GM20000 (cell line): ENCODE measurements at regions not wholly inside any gene's neighbourhood (a gene's known extent, or its start where the extent isn't known, plus 50 kb on each side); places are given as distances from the start of the nearest gene placed in this dataset.

Experiments used
- DNase-seq: peaks from one replicate; pipeline ENCODE4 v3.0.0; 2012; ENCODE audit warnings: low spot score
- TF ChIP-seq, protein P1 (sequence below): IDR thresholded peaks from 2 replicates; pipeline ENCODE4 v1.5.1; 2012; ENCODE audit warnings: mild to moderate bottlenecking, control low read depth; ENCODE audit errors: extremely low read depth, missing control alignments

GRCh38 chr12:4214877-4215228, 58.7 kb upstream of the CCND2 start:
- TF ChIP-seq, protein P1, sequence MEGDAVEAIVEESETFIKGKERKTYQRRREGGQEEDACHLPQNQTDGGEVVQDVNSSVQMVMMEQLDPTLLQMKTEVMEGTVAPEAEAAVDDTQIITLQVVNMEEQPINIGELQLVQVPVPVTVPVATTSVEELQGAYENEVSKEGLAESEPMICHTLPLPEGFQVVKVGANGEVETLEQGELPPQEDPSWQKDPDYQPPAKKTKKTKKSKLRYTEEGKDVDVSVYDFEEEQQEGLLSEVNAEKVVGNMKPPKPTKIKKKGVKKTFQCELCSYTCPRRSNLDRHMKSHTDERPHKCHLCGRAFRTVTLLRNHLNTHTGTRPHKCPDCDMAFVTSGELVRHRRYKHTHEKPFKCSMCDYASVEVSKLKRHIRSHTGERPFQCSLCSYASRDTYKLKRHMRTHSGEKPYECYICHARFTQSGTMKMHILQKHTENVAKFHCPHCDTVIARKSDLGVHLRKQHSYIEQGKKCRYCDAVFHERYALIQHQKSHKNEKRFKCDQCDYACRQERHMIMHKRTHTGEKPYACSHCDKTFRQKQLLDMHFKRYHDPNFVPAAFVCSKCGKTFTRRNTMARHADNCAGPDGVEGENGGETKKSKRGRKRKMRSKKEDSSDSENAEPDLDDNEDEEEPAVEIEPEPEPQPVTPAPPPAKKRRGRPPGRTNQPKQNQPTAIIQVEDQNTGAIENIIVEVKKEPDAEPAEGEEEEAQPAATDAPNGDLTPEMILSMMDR = no peak

GRCh38 chr12:4213471-4213870, 60.1 kb upstream of the CCND2 start:
- TF ChIP-seq, protein P1 = no peak
- DNase-seq = no peak

More at GRCh38 chr12:4214877-4215228, 58.7 kb upstream of the CCND2 start:
- DNase-seq = no peak

DNA sequence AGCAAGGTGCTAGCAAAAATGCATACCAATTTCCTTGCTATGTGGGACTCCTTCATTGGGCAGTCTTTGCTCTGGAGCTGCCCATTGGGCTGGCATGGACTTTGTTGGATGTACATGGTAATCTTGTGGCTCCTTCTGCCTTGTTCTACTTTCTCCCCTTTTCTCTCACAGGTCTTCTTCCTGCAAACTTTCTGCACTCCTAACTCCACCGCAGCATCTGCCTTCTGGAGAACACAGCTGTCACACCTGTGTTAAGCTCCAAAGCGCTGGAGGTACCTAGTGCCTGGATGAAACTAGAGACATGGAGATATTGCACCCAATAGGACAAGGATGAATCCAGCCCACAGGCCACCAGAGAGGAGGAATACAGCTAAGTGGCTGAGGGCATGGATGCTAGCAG, 60.7 kb upstream of the CCND2 start:
- no peak for DNase-seq
- TF ChIP-seq, protein P1 = no peak

- DNase-seq = no peak
- TF ChIP-seq, protein P1 = no peak
Measured at GRCh38 chr12:4211372-4211771, 62.2 kb upstream of the CCND2 start.

DNA sequence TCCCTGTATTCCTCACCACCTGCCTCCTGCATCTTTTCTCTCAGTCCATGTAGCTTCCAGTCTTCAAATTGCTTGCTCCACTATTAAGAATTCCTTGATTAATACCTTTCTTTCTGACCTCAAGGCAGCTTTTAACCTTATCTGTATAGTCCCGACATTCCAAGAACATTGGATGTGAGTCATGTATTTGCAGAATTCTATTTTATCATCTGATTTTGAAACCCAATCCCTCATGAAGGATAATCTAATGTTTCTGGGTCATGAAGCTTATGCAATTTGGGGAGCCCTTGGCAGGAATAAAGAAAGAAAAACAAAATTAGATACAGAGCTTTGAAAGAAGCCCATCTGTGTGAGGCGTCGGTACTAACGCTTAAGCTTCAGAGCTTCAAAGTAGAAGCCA, 63.4 kb upstream of the CCND2 start:
- TF ChIP-seq, protein P1 = no peak
- no peak for DNase-seq

GRCh38 chr12:4206470-4206869, 67.1 kb upstream of the CCND2 start:
- TF ChIP-seq, protein P1 = no peak
- DNase-seq = no peak

DNA sequence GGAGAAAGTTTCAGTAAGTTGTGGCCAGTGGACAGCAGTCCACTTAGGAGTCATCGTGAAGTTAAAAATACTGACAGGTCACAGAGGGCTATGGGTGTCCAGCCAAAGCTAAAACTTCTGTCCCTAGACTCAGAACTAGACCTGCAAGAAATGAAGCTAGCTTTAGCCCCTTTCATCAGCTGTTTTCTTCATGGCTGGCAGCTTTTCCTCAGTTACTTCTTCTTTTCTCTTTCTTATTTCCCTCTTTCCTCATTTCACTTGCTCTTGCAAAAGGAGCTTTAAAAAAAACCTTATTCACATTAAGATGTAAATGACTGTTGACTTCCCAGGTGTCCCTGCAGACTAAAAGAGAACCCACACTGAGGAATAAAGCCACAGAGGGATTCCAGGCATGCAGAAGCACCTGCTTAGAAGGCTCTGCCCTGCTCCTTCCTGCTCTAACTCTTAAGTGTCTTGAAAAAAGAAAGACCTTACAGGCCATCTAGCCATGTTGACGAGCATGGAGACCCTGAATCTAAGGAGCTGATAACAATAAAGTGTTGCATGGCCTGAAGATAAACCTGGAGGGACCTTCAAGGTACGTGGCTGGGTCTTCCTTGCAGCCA, 69.7 kb upstream of the CCND2 start:
- no peak for DNase-seq
- TF ChIP-seq, protein P1 = no peak

DNA sequence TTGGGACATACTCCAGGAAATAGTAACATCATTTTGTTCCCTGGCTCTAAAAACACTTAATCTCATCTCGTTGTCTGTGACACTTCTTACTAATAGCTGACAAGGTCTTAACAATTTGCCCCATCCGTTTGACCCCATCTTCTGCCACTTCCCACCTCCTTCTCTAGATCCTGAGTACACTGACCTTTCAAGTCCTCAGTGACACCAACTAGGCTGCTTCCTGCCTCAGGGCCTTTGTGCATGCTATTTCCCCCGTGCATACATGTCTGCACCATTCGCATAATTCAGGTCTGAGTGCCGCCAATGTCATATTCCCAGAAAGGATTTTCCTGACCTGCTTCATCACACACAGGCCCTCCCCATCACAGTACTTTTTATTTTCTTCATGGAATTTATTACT, 70.6 kb upstream of the CCND2 start:
- TF ChIP-seq, protein P1 = no peak
- DNase-seq = no peak
